ENCODE measurements at regions not wholly inside any gene's neighbourhood (a gene's known extent, or its start where the extent isn't known, plus 50 kb on each side); places are given as distances from the start of the nearest gene placed in this dataset.

GRCh38 chr18:29661924-29662323, 1380.6 kb downstream of the DSC3 start:
- intact Hi-C loops (cut with micrococcal nuclease) = loop anchor here (5.0 kb wide), 1 partner anchor 50 kb away; no protein-coding TSS in a partner anchor

DNA sequence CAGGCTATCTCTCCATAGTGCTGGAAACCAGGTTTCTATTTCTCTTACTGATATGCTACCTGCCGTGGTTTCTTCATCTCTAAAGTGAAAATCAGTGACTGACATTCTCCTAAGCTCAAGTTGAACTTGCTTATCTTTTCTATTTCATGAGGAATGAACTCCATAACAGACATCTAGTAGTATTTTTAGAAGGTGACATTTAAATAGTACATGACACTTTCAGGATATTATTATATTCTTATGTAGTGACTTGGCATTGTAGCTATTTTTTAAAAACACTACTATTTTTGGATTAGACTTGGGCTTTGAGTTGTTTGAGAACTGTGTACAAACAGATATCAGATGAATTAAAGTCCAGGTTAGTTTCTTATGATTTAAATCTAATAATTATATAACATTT, 1381.8 kb downstream of the DSC3 start:
- CTCF ChIA-PET = no interaction called here
- Mint-ChIP-seq H3K4me3 (no peak overlapping the region), H3K36me3 (ENCODE audit: low read depth) (no peaks in the 10 kb centered on the region), H3K4me1 (ENCODE audit: low read depth) (no peaks in the 10 kb centered on the region), H3K27me3 (ENCODE audit: low read depth) (no peaks in the 10 kb centered on the region), H3K9me3 (peaks cover 9% of the 10 kb centered on the region), H3K27ac (no peak overlapping the region)
- intact Hi-C loops (cut with micrococcal nuclease) = loop anchor here (5.0 kb wide), 1 partner anchor 48 kb away; no protein-coding TSS in a partner anchor
- no peak for DNase-seq

More at GRCh38 chr18:29661924-29662323, 1380.6 kb downstream of the DSC3 start:
- Mint-ChIP-seq H3K4me1 (ENCODE audit: low read depth) (no peaks in the 10 kb centered on the region), H3K27me3 (ENCODE audit: low read depth) (no peaks in the 10 kb centered on the region), H3K36me3 (ENCODE audit: low read depth) (no peaks in the 10 kb centered on the region), H3K9me3 (peaks cover 9% of the 10 kb centered on the region), H3K27ac (no peak overlapping the region), H3K4me3 (no peak overlapping the region)
- CTCF ChIA-PET = no interaction called here
- no peak for DNase-seq

DNA sequence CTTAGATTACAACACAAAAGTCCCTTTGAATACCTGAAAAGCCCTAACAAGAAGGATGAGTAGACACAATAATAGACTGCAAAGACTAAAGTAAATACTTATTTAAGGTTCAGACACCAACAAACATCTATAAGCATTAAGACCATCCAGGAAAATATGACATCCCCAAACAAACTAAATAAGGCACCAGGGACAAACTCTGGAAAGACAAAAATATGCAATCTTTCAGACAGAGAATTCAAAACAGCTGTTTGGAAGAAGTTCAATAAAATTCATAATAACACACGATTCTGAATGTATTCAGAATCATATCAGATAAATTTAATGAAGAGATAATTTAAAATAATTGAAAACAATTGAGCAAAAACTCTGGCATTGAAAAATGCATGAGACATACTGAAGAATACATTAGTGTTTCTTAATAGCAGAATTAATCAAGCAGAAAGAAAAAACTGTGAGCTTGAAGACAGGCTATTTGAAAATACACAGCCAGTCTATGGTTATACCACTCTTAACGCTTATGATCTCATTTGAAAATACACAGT, 1388.8 kb downstream of the DSC3 start:
- intact Hi-C loops (cut with micrococcal nuclease) = no loop called here
- CTCF ChIA-PET = no interaction called here

GRCh38 chr18:29652797-29653196, 1389.7 kb downstream of the DSC3 start:
- CTCF ChIA-PET = no interaction called here
- DNase-seq = no peak
- H3K36me3 Mint-ChIP-seq (ENCODE audit: low read depth) = no peaks in the 10 kb centered on the region
- H3K27me3 Mint-ChIP-seq (ENCODE audit: low read depth) = no peaks in the 10 kb centered on the region
- H3K27ac Mint-ChIP-seq = no peak overlapping the region
- peaks cover 12% of the 10 kb centered on the region for H3K9me3 Mint-ChIP-seq
- intact Hi-C loops (cut with micrococcal nuclease) = no loop called here
- no peaks in the 10 kb centered on the region for H3K4me1 Mint-ChIP-seq (ENCODE audit: low read depth)
- no peak overlapping the region for H3K4me3 Mint-ChIP-seq

More for the DNA sequence above, 1388.8 kb downstream of the DSC3 start:
- H3K9me3 Mint-ChIP-seq = peaks cover 11% of the 10 kb centered on the region
- no peak overlapping the region for H3K27ac Mint-ChIP-seq
- DNase-seq = no peak
- no peaks in the 10 kb centered on the region for H3K27me3 Mint-ChIP-seq (ENCODE audit: low read depth)
- no peaks in the 10 kb centered on the region for H3K36me3 Mint-ChIP-seq (ENCODE audit: low read depth)
- H3K4me3 Mint-ChIP-seq = no peak overlapping the region
- no peaks in the 10 kb centered on the region for H3K4me1 Mint-ChIP-seq (ENCODE audit: low read depth)

DNA sequence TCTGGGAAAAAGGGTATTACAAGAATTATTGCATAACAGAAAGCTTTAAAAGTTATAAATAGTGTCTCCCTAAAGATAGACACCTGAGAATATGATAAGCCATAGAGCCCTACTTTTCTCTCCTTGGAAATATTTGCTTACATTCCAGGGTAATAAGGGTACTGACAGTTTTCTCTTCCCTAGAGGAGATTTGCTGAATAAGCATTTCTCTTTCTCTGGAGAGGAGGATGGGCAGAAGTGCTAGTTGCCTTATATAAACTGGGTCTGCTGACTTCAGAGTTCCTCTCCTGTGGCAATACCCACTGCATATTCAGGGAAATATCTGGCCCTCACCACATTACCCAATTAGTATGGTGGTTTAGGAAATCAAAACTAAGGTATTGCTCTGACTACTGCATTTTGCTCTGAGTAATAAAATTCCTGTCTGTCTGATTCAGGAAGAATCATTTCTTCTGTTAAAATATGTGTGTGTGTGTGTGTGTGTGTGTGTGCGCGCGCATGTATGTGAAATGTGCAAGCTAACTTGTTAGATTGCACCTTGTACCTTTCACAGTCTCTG, 1391.3 kb downstream of the DSC3 start:
- H3K9me3 Mint-ChIP-seq = peaks cover 12% of the 10 kb centered on the region
- DNase-seq = no peak
- no peaks in the 10 kb centered on the region for H3K36me3 Mint-ChIP-seq (ENCODE audit: low read depth)
- no peaks in the 10 kb centered on the region for H3K27me3 Mint-ChIP-seq (ENCODE audit: low read depth)
- H3K27ac Mint-ChIP-seq = no peak overlapping the region
- H3K4me3 Mint-ChIP-seq = no peak overlapping the region
- no peaks in the 10 kb centered on the region for H3K4me1 Mint-ChIP-seq (ENCODE audit: low read depth)
- intact Hi-C loops (cut with micrococcal nuclease) = no loop called here
- CTCF ChIA-PET = no interaction called here

DNA sequence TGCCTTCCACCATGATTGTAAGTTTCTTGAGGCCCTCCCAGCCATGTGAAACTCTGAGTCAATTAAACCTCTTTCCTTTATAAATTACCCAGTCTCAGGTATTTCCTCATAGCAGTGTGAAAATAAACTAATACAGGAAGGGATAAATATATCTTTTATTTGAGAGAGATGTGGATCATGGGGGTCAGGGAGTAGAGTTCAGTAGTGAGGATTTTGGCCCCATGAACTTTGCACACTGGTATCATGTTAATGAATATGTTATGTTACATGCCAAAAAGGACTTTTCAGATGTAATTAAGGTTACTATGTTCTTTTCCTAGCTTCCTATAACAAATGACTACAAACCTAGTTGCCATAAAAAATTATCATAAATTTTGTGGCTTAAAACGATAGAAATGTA, 1393.7 kb downstream of the DSC3 start:
- intact Hi-C loops (cut with micrococcal nuclease) = no loop called here
- H3K27ac Mint-ChIP-seq = no peak overlapping the region

DNA sequence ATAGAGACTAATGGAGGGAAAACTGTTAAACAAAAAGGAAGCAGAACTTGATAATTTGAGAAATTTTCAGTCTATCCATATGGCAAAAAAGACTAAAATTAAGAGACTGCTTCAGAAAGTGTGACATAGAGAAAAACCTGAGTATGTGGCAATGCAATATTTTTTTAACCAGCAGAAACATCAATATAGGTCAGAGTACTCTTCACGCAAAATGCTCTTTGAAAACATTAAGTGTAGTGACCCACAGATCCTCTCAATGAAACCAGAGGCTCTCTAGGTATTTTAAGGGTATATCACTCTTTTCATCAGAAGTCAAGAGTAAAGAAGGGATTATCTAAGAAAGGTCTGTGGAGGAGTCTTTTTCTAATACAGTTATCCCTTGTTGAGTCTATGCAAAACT, 1394.8 kb downstream of the DSC3 start:
- intact Hi-C loops (cut with micrococcal nuclease) = no loop called here
- Mint-ChIP-seq H3K4me3 (no peak overlapping the region), H3K4me1 (ENCODE audit: low read depth) (no peaks in the 10 kb centered on the region), H3K27me3 (ENCODE audit: low read depth) (no peaks in the 10 kb centered on the region), H3K9me3 (peaks cover 6% of the 10 kb centered on the region), H3K36me3 (ENCODE audit: low read depth) (no peaks in the 10 kb centered on the region), H3K27ac (no peak overlapping the region)
- DNase-seq = no peak
- CTCF ChIA-PET = no interaction called here

More for the DNA sequence above, 1393.7 kb downstream of the DSC3 start:
- DNase-seq = no peak
- H3K9me3 Mint-ChIP-seq = peaks cover 8% of the 10 kb centered on the region
- CTCF ChIA-PET = no interaction called here
- H3K36me3 Mint-ChIP-seq (ENCODE audit: low read depth) = no peaks in the 10 kb centered on the region
- H3K4me3 Mint-ChIP-seq = no peak overlapping the region
- no peaks in the 10 kb centered on the region for H3K27me3 Mint-ChIP-seq (ENCODE audit: low read depth)
- H3K4me1 Mint-ChIP-seq (ENCODE audit: low read depth) = no peaks in the 10 kb centered on the region

- Mint-ChIP-seq H3K27ac (no peak overlapping the region), H3K9me3 (peaks cover 9% of the 10 kb centered on the region), H3K4me1 (ENCODE audit: low read depth) (no peaks in the 10 kb centered on the region), H3K27me3 (ENCODE audit: low read depth) (no peaks in the 10 kb centered on the region), H3K4me3 (no peak overlapping the region), H3K36me3 (ENCODE audit: low read depth) (no peaks in the 10 kb centered on the region)
- CTCF ChIA-PET = no interaction called here
- intact Hi-C loops (cut with micrococcal nuclease) = no loop called here
- DNase-seq = no peak
Observed at GRCh38 chr18:29644276-29644675, 1398.3 kb downstream of the DSC3 start.

- H3K27ac Mint-ChIP-seq = no peak overlapping the region
- intact Hi-C loops (cut with micrococcal nuclease) = no loop called here
- no peak for DNase-seq
- CTCF ChIA-PET = no interaction called here
- no peaks in the 10 kb centered on the region for H3K36me3 Mint-ChIP-seq (ENCODE audit: low read depth)
- H3K4me1 Mint-ChIP-seq (ENCODE audit: low read depth) = no peaks in the 10 kb centered on the region
- H3K4me3 Mint-ChIP-seq = no peak overlapping the region
- no peaks in the 10 kb centered on the region for H3K27me3 Mint-ChIP-seq (ENCODE audit: low read depth)
- peaks cover 5% of the 10 kb centered on the region for H3K9me3 Mint-ChIP-seq
Observed at GRCh38 chr18:29629493-29630036, 1413.0 kb downstream of the DSC3 start.

- H3K36me3 Mint-ChIP-seq (ENCODE audit: low read depth) = no peaks in the 10 kb centered on the region
- H3K4me1 Mint-ChIP-seq (ENCODE audit: low read depth) = no peaks in the 10 kb centered on the region
- H3K27ac Mint-ChIP-seq = no peak overlapping the region
- H3K27me3 Mint-ChIP-seq (ENCODE audit: low read depth) = no peaks in the 10 kb centered on the region
- peaks cover 2% of the 10 kb centered on the region for H3K9me3 Mint-ChIP-seq
- H3K4me3 Mint-ChIP-seq = no peak overlapping the region
- DNase-seq = no peak
- intact Hi-C loops (cut with micrococcal nuclease) = no loop called here
- CTCF ChIA-PET = no interaction called here
Observed at GRCh38 chr18:29626094-29626493, 1416.4 kb downstream of the DSC3 start.

GRCh38 chr18:29616867-29617266, 1425.7 kb downstream of the DSC3 start:
- CTCF ChIA-PET = interaction anchor here (0.6 kb wide), 1 partner anchor 119 kb away, joined by 6 read pairs; no protein-coding TSS in a partner anchor
- Mint-ChIP-seq H3K4me3 (no peak overlapping the region), H3K9me3 (peaks cover 19% of the 10 kb centered on the region), H3K4me1 (ENCODE audit: low read depth) (no peaks in the 10 kb centered on the region), H3K27me3 (ENCODE audit: low read depth) (no peaks in the 10 kb centered on the region), H3K27ac (no peak overlapping the region), H3K36me3 (ENCODE audit: low read depth) (no peaks in the 10 kb centered on the region)
- intact Hi-C loops (cut with micrococcal nuclease) = no loop called here
- no peak for DNase-seq

GRCh38 chr18:29608982-29609381, 1432.1 kb upstream of the CDH2 start:
- Mint-ChIP-seq H3K4me1 (ENCODE audit: low read depth) (no peaks in the 10 kb centered on the region), H3K36me3 (ENCODE audit: low read depth) (no peaks in the 10 kb centered on the region), H3K27ac (no peak overlapping the region), H3K9me3 (peaks cover 34% of the 10 kb centered on the region), H3K27me3 (ENCODE audit: low read depth) (no peaks in the 10 kb centered on the region), H3K4me3 (no peak overlapping the region)
- DNase-seq = no peak
- intact Hi-C loops (cut with micrococcal nuclease) = no loop called here
- CTCF ChIA-PET = no interaction called here

- CTCF ChIA-PET = no interaction called here
- Mint-ChIP-seq H3K4me3 (no peak overlapping the region), H3K9me3 (peaks cover 40% of the 10 kb centered on the region), H3K4me1 (ENCODE audit: low read depth) (no peaks in the 10 kb centered on the region), H3K27ac (no peak overlapping the region), H3K36me3 (ENCODE audit: low read depth) (no peaks in the 10 kb centered on the region), H3K27me3 (ENCODE audit: low read depth) (no peaks in the 10 kb centered on the region)
- no peak for DNase-seq
- intact Hi-C loops (cut with micrococcal nuclease) = no loop called here
Observed at GRCh38 chr18:29605365-29605764, 1428.4 kb upstream of the CDH2 start.

Measured in activated naive CD4-positive, alpha-beta T cell treated with anti-CD3 and anti-CD28 coated beads for 36 hours (primary cell).